GM12864 (cell line): ENCODE measurements at regions not wholly inside any gene's neighbourhood (a gene's known extent, or its start where the extent isn't known, plus 50 kb on each side); places are given as distances from the start of the nearest gene placed in this dataset.

Source experiments
- DNase-seq: peaks from one replicate; pipeline ENCODE4 v3.0.0-alpha.2; 2011; ENCODE audit warnings: low read depth
- H3K4me3 ChIP-seq: 2 replicates; pipeline ENCODE4 v1.5.1; 2011; ENCODE audit warnings: mild to moderate bottlenecking, low read depth, low read length, control low read depth
- CTCF ChIP-seq: IDR thresholded peaks from 2 replicates; pipeline ENCODE4 v1.5.1; 2011; ENCODE audit warnings: low read depth, mild to moderate bottlenecking, moderate library complexity, low read length, control low read depth, inconsistent platforms; ENCODE audit errors: missing control alignments

- no peak for TF ChIP-seq CTCF
- DNase-seq = no peak
- H3K4me3 ChIP-seq = no peak overlapping the region
Measured at GRCh38 chr2:8550481-8550880, 131.4 kb upstream of the ID2 start.

GRCh38 chr2:8550937-8551621, 130.8 kb upstream of the ID2 start:
- no peak for TF ChIP-seq CTCF
- no peak overlapping the region for H3K4me3 ChIP-seq
- no peak for DNase-seq

- DNase-seq = no peak
- no peak for TF ChIP-seq CTCF
- H3K4me3 ChIP-seq = no peak overlapping the region
Measured at GRCh38 chr2:8551622-8552074, 130.2 kb upstream of the ID2 start.

GRCh38 chr2:8552293-8552801, 129.5 kb upstream of the ID2 start:
- H3K4me3 ChIP-seq = no peak overlapping the region
- no peak for TF ChIP-seq CTCF
- no peak for DNase-seq

GRCh38 chr2:8553643-8554042, 128.2 kb upstream of the ID2 start:
- no peak overlapping the region for H3K4me3 ChIP-seq
- DNase-seq = no peak
- no peak for TF ChIP-seq CTCF

- H3K4me3 ChIP-seq = no peak overlapping the region
- DNase-seq = no peak
- TF ChIP-seq CTCF = no peak
Measured at GRCh38 chr2:8554296-8554806, 127.5 kb upstream of the ID2 start.

- no peak overlapping the region for H3K4me3 ChIP-seq
- no peak for DNase-seq
- no peak for TF ChIP-seq CTCF
Measured at GRCh38 chr2:8555543-8555942, 126.3 kb upstream of the ID2 start.
